Activated naive CD4-positive, alpha-beta T cell treated with anti-CD3 and anti-CD28 coated beads, Interleukin-2, amount 50 U/mL, for 72 hours (primary cell): ENCODE measurements at regions not wholly inside any gene's neighbourhood (a gene's known extent, or its start where the extent isn't known, plus 50 kb on each side); places are given as distances from the start of the nearest gene placed in this dataset.
A peak's percentile ranks its signal among the peaks of the same experiment; 100 is the strongest.

Source experiments
- ATAC-seq, 2 donors: fragments of 150-1000 bp; cut with Tn5 transposase; 2 replicates each; pipeline ENCODE4 v1.10.0; 2021; ENCODE audit warnings: mild to moderate bottlenecking in 2 of 2, moderate library complexity in 2 of 2
- DNase-seq, 2 donors: peaks; one replicate each; pipeline ENCODE4 v3.0.0; 2021 to 2022; ENCODE audit warnings: low spot score in 2 of 2
- H3K27ac Mint-ChIP-seq, 2 donors: one replicate each; pipeline ENCODE4 v1.8.0; 2022; ENCODE audit warnings: mild to moderate bottlenecking in 2 of 2, mixed read lengths in 2 of 2
- H3K36me3 Mint-ChIP-seq, 2 donors: one replicate each; pipeline ENCODE4 v1.8.0; 2022; ENCODE audit warnings: mixed read lengths in 2 of 2
- H3K9me3 Mint-ChIP-seq, 2 donors: one replicate each; pipeline ENCODE4 v1.8.0; 2022; ENCODE audit warnings: mixed read lengths in 2 of 2

GRCh38 chr3:94249491-94250079, 186.7 kb downstream of the NSUN3 start:
- Mint-ChIP-seq H3K9me3 (no peaks in the 10 kb centered on the region), H3K36me3 (no peaks in the 10 kb centered on the region), H3K27ac (no peak overlapping the region)
- ATAC-seq: peak in 1 of 2 donors; percentile 57
- DNase-seq: peak in 1 of 2 donors; percentile 72

- Mint-ChIP-seq H3K9me3 (no peaks in the 10 kb centered on the region), H3K36me3 (no peaks in the 10 kb centered on the region), H3K27ac (no peak overlapping the region)
- DNase-seq (no peak), ATAC-seq (no peak)
Measured at GRCh38 chr3:94251566-94251965, 188.7 kb downstream of the NSUN3 start.

GRCh38 chr3:94252316-94252715, 189.5 kb downstream of the NSUN3 start:
- DNase-seq (no peak), ATAC-seq (no peak)
- Mint-ChIP-seq H3K27ac (no peak overlapping the region), H3K36me3 (no peaks in the 10 kb centered on the region), H3K9me3 (no peaks in the 10 kb centered on the region)

- no peak overlapping the region for H3K27ac Mint-ChIP-seq
- ATAC-seq (no peak), DNase-seq (no peak)
- no peaks in the 10 kb centered on the region for H3K36me3 Mint-ChIP-seq
- no peaks in the 10 kb centered on the region for H3K9me3 Mint-ChIP-seq
Measured at GRCh38 chr3:94256888-94257813, 194.3 kb downstream of the NSUN3 start.

GRCh38 chr3:94258851-94259250, 196.0 kb downstream of the NSUN3 start:
- Mint-ChIP-seq H3K36me3 (no peaks in the 10 kb centered on the region), H3K9me3 (no peaks in the 10 kb centered on the region), H3K27ac (no peak overlapping the region)
- DNase-seq (no peak), ATAC-seq (no peak)

- no peaks in the 10 kb centered on the region for H3K36me3 Mint-ChIP-seq
- no peak for ATAC-seq
- H3K27ac Mint-ChIP-seq: no peak overlapping the region
- DNase-seq: no peak
- H3K9me3 Mint-ChIP-seq: no peaks in the 10 kb centered on the region
Measured at GRCh38 chr3:94259291-94259690, 196.4 kb downstream of the NSUN3 start.

GRCh38 chr3:94269763-94270162, 206.9 kb downstream of the NSUN3 start:
- Mint-ChIP-seq H3K36me3 (no peaks in the 10 kb centered on the region), H3K9me3 (no peaks in the 10 kb centered on the region), H3K27ac (no peak overlapping the region)
- ATAC-seq (no peak), DNase-seq (no peak)

GRCh38 chr3:94272016-94272415, 209.2 kb downstream of the NSUN3 start:
- no peak for ATAC-seq
- no peak for DNase-seq
- Mint-ChIP-seq H3K27ac (no peak overlapping the region), H3K36me3 (no peaks in the 10 kb centered on the region), H3K9me3 (no peaks in the 10 kb centered on the region)

- Mint-ChIP-seq H3K36me3 (no peaks in the 10 kb centered on the region), H3K27ac (no peak overlapping the region)
Measured at GRCh38 chr3:94280958-94281357, 218.1 kb downstream of the NSUN3 start.

GRCh38 chr3:94285872-94286271, 223.0 kb downstream of the NSUN3 start:
- Mint-ChIP-seq H3K36me3 (no peaks in the 10 kb centered on the region), H3K9me3 (no peaks in the 10 kb centered on the region), H3K27ac (no peak overlapping the region)
- ATAC-seq (no peak), DNase-seq (no peak)

More at GRCh38 chr3:94280958-94281357, 218.1 kb downstream of the NSUN3 start:
- no peak for ATAC-seq
- no peaks in the 10 kb centered on the region for H3K9me3 Mint-ChIP-seq
- no peak for DNase-seq

GRCh38 chr3:94291686-94292085, 228.8 kb downstream of the NSUN3 start:
- no peak overlapping the region for H3K27ac Mint-ChIP-seq
- DNase-seq (no peak), ATAC-seq (no peak)
- no peaks in the 10 kb centered on the region for H3K9me3 Mint-ChIP-seq
- H3K36me3 Mint-ChIP-seq: no peaks in the 10 kb centered on the region

- Mint-ChIP-seq H3K9me3 (no peaks in the 10 kb centered on the region), H3K27ac (no peak overlapping the region), H3K36me3 (no peaks in the 10 kb centered on the region)
- DNase-seq (no peak), ATAC-seq (no peak)
Measured at GRCh38 chr3:94292151-94292550, 229.3 kb downstream of the NSUN3 start.

- DNase-seq (no peak), ATAC-seq (no peak)
- Mint-ChIP-seq H3K36me3 (no peaks in the 10 kb centered on the region), H3K9me3 (no peaks in the 10 kb centered on the region), H3K27ac (no peak overlapping the region)
Measured at GRCh38 chr3:94293793-94294195, 230.9 kb downstream of the NSUN3 start.

GRCh38 chr3:94294806-94295205, 231.9 kb downstream of the NSUN3 start:
- ATAC-seq (no peak), DNase-seq (no peak)
- no peaks in the 10 kb centered on the region for H3K9me3 Mint-ChIP-seq
- H3K36me3 Mint-ChIP-seq: no peaks in the 10 kb centered on the region
- H3K27ac Mint-ChIP-seq: no peak overlapping the region

- DNase-seq (no peak), ATAC-seq (no peak)
- H3K27ac Mint-ChIP-seq: no peak overlapping the region
- no peaks in the 10 kb centered on the region for H3K36me3 Mint-ChIP-seq
- no peaks in the 10 kb centered on the region for H3K9me3 Mint-ChIP-seq
Measured at GRCh38 chr3:94299716-94300115, 236.9 kb downstream of the NSUN3 start.

GRCh38 chr3:94301366-94301765, 238.5 kb downstream of the NSUN3 start:
- H3K9me3 Mint-ChIP-seq: no peaks in the 10 kb centered on the region
- ATAC-seq: no peak
- no peaks in the 10 kb centered on the region for H3K36me3 Mint-ChIP-seq
- DNase-seq: no peak
- H3K27ac Mint-ChIP-seq: no peak overlapping the region

GRCh38 chr3:94303266-94303665, 240.4 kb downstream of the NSUN3 start:
- no peak overlapping the region for H3K27ac Mint-ChIP-seq
- no peaks in the 10 kb centered on the region for H3K36me3 Mint-ChIP-seq
- ATAC-seq: no peak
- no peak for DNase-seq
- H3K9me3 Mint-ChIP-seq: no peaks in the 10 kb centered on the region

- no peaks in the 10 kb centered on the region for H3K36me3 Mint-ChIP-seq
- no peak overlapping the region for H3K27ac Mint-ChIP-seq
- no peaks in the 10 kb centered on the region for H3K9me3 Mint-ChIP-seq
- DNase-seq (no peak), ATAC-seq (no peak)
Measured at GRCh38 chr3:94303897-94304296, 241.0 kb downstream of the NSUN3 start.
